ENCODE measurements at regions not wholly inside any gene's neighbourhood (a gene's known extent, or its start where the extent isn't known, plus 50 kb on each side); places are given as distances from the start of the nearest gene placed in this dataset.

- Histone ChIP-seq H3K4me1 (ENCODE audit: control insufficient read depth, extremely low read depth, insufficient read depth, low read length) (no peaks in the 10 kb centered on the region), H3K79me2 (ENCODE audit: control insufficient read depth, insufficient read depth, low read length) (no peaks in the 10 kb centered on the region), H3K9ac (replicated peaks; ENCODE audit: extremely low read depth, insufficient read depth, low read length) (no peak overlapping the region), H4K20me1 (replicated peaks; ENCODE audit: control insufficient read depth, extremely low read depth, insufficient read depth, low read length) (no peaks in the 10 kb centered on the region), H3K27me3 (ENCODE audit: control insufficient read depth in 2 of 2, insufficient read depth in 2 of 2, low read length in 2 of 2) (no peaks in the 10 kb centered on the region), H3K4me2 (ENCODE audit: insufficient read depth, low read length) (no peak overlapping the region), H3K9me3 (replicated peaks; ENCODE audit: control insufficient read depth, insufficient read depth, low read length) (peaks cover 2% of the 10 kb centered on the region), H3K27ac (ENCODE audit: insufficient read depth, low read depth, low read length) (no peak overlapping the region), H3K36me3 (ENCODE audit: control insufficient read depth in 2 of 2, extremely low read depth in 1 of 2, insufficient read depth in 2 of 2, low read length in 2 of 2) (no peaks in the 10 kb centered on the region), H3K4me3 (replicated peaks in 1 of 3; ENCODE audit: insufficient read depth in 1 of 3, low read depth in 1 of 3, low read length in 3 of 3) (no peak overlapping the region), H3K9me1 (replicated peaks; ENCODE audit: control insufficient read depth, extremely low read depth, insufficient read depth, low read length) (no peaks in the 10 kb centered on the region), H2AFZ (ENCODE audit: low read depth, low read length) (no peak overlapping the region)
- CTCF ChIA-PET, result no interaction called here
- POLR2A ChIA-PET, result no interaction called here
- DNase-seq (ENCODE audit: low read depth, low spot score), result no peak
- FAIRE-seq, result no peak
- dilution Hi-C loops (cut with MboI; ENCODE audit: extremely low pct_ligation_motif_present, low sequenced_read_pairs), result no loop called here
- BruUV-seq (replicated peaks), result no TSS peak
- intact Hi-C loops (cut with micrococcal nuclease), result no loop called here
- no peak for TF ChIP-seq POLR2AphosphoS5 (IDR thresholded peaks at IDR 0.05; ENCODE audit: insufficient read depth, low read depth, low read length)
- TF ChIP-seq MAX (IDR thresholded peaks at IDR 0.05; ENCODE audit: insufficient read depth, insufficient read length), result no peak
- no peak for TF ChIP-seq MYC (IDR thresholded peaks at IDR 0.05; ENCODE audit: low read depth, low read length)
- TF ChIP-seq GATA2 (IDR thresholded peaks at IDR 0.05; ENCODE audit: insufficient read depth, insufficient read length, low read depth, low read length), result no peak
- no peak for TF ChIP-seq EZH2 (IDR thresholded peaks at IDR 0.05; ENCODE audit: borderline replicate concordance, low read depth, low read length, severe bottlenecking)
- no peak for TF ChIP-seq FOS (IDR thresholded peaks at IDR 0.05; ENCODE audit: borderline replicate concordance, insufficient read depth, low read length)
- no peak for TF ChIP-seq POLR2A (IDR thresholded peaks at IDR 0.05; ENCODE audit: low read depth, low read length)
- no peak for TF ChIP-seq JUN (IDR thresholded peaks at IDR 0.05; ENCODE audit: borderline replicate concordance, insufficient read depth, insufficient read length, low read depth)
- TF ChIP-seq CTCF (IDR thresholded peaks at IDR 0.05; ENCODE audit: extremely low read depth in 1 of 2, insufficient read depth in 1 of 2, low read depth in 1 of 2, low read length in 2 of 2), result no peak
These were observed 169.4 kb upstream of the ALKAL2 start for GRCh38 chr2:457262-457661.

All from endothelial cell of umbilical vein (primary cell).